Middle frontal gyrus (tissue), 1 donor: ENCODE measurements at regions not wholly inside any gene's neighbourhood (a gene's known extent, or its start where the extent isn't known, plus 50 kb on each side); places are given as distances from the start of the nearest gene placed in this dataset.

Experiments used
- DNase-seq: peaks from one replicate; pipeline ENCODE4 v3.0.0-alpha.2; 2015; ENCODE audit warnings: low spot score; ENCODE audit errors: extremely low spot score

DNA sequence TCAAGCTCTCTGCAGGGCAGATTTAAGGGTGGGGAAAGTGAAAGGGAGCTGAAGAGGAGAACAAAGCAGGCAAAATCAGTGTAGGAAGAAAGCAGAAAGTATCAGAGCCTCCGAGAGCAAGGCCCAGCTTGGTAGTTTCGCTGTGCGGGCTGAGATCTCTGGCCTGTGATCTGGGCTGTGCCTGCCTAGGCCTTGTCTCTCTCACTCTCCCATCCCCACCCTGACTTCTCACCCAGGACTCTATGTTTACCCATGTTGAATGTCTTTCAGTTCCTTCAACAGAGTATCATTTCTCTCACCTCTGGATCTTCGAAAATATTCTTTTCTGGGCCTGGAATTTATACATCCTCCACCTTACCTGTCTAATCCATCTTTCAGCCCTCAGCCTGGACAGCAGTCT, 391.3 kb downstream of the FOXO1 start:
- DNase-seq: no peak

GRCh38 chr13:40275636-40276035, 390.8 kb downstream of the FOXO1 start:
- DNase-seq: no peak

GRCh38 chr13:40283666-40284065, 382.8 kb downstream of the FOXO1 start:
- no peak for DNase-seq

DNA sequence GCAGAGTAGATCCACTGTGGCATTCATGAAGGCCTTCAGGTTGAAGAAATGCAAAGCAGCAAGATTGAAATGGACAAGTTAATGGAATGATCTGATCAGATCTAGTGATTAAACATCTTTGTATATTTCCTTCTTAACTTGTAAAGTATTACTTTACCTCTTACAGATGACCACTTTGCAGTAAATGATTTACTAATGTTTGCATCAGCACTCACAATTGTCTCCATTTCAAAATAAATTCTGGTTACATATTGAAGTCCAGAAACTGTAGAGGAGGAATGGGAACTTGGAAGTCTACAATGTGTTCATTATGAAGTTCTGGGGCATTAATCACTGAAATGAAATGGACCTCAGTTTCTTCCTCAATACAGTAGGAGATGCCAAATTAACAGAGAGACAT, 380.8 kb downstream of the FOXO1 start:
- DNase-seq: no peak

DNA sequence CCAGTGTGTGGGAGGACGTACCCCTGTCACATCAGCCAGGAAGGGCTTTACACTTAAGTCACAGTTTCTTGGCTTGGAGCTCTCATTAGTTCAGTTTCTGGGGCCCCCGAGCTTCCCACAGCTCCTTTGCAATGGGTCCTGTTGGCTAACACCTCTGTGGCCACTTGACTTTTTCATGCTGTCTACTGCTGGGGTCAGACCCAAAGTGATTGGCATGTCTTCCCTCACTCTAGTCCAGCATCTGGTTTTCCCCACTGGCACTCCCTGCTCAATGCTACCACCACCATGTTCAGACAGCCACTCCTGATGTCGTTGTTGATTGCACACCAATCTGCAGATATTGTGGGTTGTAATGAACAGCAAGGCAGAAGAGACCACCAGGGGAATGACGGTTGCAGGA, 379.0 kb downstream of the FOXO1 start:
- DNase-seq: no peak

- no peak for DNase-seq
Observed at GRCh38 chr13:40288259-40288658, 378.2 kb downstream of the FOXO1 start.

DNA sequence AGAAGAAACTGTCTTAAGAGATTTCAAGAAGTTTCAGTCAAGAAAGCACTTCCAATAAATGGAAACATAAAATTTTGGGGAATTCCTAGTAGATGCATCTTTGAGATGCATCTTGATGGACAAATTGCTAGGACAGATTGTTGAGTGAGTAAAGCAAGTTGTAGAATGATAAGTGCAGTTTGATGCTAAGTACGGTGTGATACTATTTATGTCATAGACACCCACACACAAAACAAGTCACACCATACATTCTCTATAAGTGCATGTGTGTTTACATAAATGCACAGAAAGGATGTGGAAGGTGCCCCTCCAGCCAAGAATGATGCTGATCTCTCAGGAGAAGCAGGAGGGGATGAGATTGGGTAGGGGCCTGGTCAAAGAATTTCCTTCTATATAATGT, 375.7 kb downstream of the FOXO1 start:
- no peak for DNase-seq

- DNase-seq: no peak
Observed at GRCh38 chr13:40292108-40292507, 374.3 kb downstream of the FOXO1 start.

DNA sequence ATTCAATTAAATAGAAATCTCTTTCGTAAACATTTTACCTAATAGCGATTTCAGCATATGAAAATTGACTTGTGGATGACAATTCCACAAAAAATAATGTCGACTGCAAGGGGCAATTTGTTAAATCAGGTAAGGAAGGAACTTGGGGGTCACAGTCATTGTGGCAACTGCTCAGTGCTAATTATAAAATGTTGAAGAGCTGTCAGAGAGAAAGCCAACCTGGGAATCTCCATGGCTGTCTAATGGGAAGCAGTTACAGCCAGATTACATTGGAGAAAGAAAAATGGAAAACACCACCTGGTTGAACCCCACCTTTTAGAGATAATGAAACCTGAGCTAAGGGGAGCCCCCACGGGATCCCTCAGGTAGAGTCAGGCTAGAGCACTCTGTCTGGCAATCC, 373.9 kb downstream of the FOXO1 start:
- no peak for DNase-seq

DNA sequence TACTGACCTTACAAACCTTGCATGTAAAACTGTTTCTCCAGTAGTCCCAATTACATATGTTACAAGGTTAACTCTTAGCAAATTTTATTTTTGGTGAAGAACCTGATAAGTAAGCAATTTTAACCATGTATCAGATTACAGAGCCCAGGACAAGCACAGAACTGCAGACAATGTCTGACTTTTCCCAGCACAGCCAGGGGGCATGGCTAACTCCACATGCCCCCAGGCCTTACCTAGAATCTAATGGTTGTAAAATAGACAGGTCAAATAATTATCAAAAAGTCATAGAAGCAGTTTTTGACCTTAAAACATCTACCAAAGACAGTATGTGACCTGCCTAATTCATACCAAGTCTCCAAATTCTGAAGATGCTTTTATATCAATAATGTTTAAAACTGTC, 364.1 kb downstream of the FOXO1 start:
- DNase-seq: no peak

DNA sequence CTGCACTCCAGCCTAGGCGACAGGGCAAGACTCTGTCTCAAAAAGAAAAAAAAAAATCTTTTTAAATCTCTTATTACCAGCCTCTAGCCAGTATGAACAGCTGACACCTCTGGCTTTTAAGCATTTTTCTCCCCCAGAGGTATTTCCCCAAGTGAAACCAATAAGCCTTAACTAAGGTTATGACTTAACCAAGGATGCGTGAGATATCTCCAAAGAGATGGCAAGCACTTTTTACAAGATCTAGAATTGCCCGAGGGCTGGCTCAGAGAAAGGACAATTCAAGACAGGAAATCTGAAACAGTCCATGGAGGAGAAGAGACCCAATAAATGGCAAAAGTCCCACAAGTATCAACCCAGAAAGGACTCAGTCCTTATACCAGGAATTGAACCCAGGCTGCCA, 362.1 kb downstream of the FOXO1 start:
- no peak for DNase-seq

- no peak for DNase-seq
Observed at GRCh38 chr13:40306817-40307216, 359.6 kb downstream of the FOXO1 start.

- DNase-seq: no peak
Observed at GRCh38 chr13:40309881-40310280, 356.6 kb downstream of the FOXO1 start.

- DNase-seq: no peak
Observed at GRCh38 chr13:40311356-40312101, 354.9 kb downstream of the FOXO1 start.

DNA sequence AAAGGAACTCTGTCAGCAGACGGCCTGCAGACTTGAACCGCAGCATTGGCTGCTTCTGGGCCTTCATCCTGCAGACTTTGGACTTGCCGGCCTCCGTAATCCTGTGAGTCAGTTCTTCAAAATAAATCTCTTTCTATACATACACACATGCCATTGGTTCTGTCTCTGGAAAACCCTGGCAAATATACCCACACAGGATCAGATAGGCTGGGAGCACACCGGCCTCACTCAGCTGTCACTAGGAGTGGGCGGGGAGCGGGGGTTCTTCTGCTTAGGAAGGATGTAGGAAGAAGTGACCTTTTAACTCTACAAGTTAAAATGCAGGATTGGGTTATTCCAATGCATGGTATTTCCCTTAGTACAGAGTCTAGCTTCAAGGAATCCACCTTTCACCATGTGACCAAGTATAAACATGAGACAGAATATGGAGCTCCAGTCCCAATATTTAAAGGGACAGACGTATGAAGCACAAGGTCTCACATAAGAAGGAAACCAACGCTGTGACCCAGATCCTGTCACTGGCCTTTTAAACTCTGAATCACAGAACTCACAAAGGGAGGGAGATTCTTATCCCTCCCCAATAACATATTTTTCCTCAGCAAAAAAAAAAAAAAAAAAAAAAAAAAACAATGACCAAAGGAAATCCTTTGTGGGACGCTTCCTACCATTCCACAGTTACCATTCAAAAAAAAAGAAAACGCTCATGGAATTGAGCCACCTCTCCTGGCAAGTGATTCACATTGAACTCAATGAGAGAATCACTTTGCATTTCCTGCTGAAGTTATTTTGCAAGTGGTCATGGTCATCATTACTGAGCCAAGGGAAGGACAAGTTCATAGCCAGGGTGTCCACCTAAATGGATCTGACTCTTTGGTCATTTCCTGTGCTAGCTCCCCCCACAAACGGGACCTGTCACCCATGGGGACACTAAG, 352.9 kb downstream of the FOXO1 start:
- DNase-seq: no peak

DNA sequence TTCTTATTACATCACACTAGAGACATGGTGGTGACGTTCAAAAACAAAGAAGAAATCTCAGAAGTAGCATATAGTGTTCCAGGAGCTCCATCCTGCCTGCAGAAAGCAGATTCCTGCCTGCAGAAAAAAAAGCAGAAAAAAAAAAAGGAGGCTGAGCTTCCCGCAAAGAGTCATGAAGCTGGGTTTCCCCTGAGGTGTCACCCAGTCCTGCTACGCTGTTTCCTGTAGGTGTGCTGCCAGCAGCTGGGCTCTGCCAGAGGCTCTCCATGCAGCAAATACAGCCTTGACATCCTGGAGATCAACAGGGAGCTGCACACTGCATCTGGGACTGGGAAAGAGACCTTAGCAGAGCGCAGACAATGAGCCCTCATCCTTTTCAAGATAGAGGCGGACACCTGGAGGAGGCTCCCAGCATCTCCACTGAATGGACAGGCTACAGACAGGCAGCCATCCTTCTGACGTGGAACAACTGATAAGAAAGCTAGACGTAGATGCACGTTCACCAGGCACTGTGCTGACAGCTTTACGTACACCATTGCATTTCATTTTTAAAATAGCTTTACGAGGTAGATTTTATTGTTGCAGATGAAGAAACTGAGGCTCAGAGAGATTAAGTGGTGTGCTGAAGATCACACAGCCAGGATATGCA, 350.9 kb downstream of the FOXO1 start:
- no peak for DNase-seq

GRCh38 chr13:40316301-40316700, 350.1 kb downstream of the FOXO1 start:
- no peak for DNase-seq

- DNase-seq: no peak
Observed at GRCh38 chr13:40317980-40318327, 348.5 kb downstream of the FOXO1 start.

DNA sequence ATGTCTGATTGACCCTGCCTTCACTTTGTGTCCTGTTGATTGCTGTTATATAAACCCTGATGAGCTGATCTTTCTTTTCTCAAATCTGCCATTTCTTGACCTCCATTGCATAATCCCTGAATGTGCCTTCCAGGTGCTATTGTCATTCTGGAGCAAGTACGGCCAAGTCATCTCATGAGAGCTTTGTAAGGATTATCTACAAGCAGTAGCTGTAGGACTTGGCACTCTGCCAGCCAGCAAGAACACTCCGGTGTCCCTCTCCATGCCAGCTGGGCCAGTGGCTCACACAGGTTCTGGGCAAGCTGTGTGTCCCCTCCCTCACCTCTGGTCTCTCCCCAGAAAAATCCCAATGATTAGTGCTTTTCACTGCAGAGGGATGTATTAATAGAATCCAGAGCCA, 348.1 kb downstream of the FOXO1 start:
- DNase-seq: peak; percentile 8

GRCh38 chr13:40319699-40320579, 346.5 kb downstream of the FOXO1 start:
- DNase-seq: no peak

DNA sequence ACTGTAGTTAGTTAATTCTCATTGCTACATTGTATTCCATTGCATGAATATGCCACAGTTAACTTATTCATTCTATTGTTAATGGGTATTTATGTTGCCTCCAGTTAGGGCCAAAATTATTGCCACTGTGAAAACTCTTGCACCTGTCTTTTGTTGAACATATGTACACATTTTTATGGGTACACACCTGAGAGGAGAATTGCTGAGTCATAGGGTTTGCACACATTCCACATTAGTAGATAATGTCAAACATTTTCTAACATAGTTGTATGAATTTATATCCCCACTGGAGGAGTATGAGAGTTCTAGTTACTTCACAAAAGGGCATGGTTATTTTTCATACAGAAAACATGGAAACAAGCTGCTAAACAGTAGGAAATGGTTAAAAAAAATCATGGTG, 338.4 kb downstream of the FOXO1 start:
- DNase-seq: no peak
